ENCODE measurements at regions not wholly inside any gene's neighbourhood (a gene's known extent, or its start where the extent isn't known, plus 50 kb on each side); places are given as distances from the start of the nearest gene placed in this dataset.

DNA sequence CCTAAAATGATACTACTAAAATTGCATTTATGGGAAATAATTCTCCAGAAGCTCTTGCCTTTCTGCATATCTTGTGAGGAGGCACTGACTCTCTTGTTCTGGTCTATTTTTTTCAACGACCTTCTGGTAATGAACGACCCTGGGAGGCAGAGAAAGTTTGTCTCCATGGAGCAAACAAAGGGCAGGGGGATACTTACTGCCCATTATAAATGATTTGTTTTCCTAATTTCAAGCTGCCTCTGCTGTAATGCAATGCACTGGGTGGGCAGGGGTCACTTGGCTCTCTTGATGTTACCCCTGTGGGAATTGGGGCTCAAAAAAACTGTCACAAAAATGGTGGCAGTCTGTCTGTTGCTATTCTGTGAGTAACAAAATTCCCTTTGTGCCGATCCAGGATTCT lies 643.2 kb downstream of the LIG4 start:
- TF ChIP-seq, protein P1, sequence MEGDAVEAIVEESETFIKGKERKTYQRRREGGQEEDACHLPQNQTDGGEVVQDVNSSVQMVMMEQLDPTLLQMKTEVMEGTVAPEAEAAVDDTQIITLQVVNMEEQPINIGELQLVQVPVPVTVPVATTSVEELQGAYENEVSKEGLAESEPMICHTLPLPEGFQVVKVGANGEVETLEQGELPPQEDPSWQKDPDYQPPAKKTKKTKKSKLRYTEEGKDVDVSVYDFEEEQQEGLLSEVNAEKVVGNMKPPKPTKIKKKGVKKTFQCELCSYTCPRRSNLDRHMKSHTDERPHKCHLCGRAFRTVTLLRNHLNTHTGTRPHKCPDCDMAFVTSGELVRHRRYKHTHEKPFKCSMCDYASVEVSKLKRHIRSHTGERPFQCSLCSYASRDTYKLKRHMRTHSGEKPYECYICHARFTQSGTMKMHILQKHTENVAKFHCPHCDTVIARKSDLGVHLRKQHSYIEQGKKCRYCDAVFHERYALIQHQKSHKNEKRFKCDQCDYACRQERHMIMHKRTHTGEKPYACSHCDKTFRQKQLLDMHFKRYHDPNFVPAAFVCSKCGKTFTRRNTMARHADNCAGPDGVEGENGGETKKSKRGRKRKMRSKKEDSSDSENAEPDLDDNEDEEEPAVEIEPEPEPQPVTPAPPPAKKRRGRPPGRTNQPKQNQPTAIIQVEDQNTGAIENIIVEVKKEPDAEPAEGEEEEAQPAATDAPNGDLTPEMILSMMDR (IDR thresholded peaks at IDR 0.05): no peak
- H3K4me3 ChIP-seq: no peak overlapping the region
- H3K9me3 ChIP-seq: no peaks in the 10 kb centered on the region
- no peak overlapping the region for H3K27ac ChIP-seq
- H3K36me3 ChIP-seq: no peaks in the 10 kb centered on the region
- H3K27me3 ChIP-seq (replicated peaks; ENCODE audit: insufficient read depth): no peaks in the 10 kb centered on the region
- ATAC-seq (ENCODE audit: insufficient number of reproducible peaks, low FRiP score, low read depth) (no peak), DNase-seq (ENCODE audit: low spot score) (no peak)
- no peaks in the 10 kb centered on the region for H3K4me1 ChIP-seq (ENCODE audit: control insufficient read depth in 1 of 2, low read depth in 2 of 2)

DNA sequence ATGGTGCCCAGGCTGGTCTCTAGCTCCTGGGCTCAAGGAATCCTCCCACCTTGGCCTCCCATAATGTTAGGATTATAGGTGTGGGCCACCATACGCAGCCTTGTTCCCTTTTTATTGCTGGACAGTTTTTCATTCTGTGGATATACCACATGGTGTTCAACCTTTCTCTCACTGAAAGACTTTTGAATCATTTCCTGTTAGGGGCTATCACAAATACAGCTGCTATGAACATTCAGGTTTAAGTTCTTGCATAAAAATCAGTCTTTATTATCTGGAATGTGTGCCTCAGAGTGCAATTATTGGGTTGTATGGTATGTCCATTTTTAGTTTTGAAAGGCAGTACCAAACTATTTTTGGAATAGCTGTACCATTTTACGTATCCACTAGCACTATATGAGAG lies 647.2 kb downstream of the LIG4 start:
- Histone ChIP-seq H3K4me1 (ENCODE audit: control insufficient read depth in 1 of 2, low read depth in 2 of 2) (peaks cover 0 to 17% of the 10 kb centered on the region in 2 donors), H3K36me3 (no peaks in the 10 kb centered on the region), H3K27ac (no peak overlapping the region), H3K27me3 (replicated peaks; ENCODE audit: insufficient read depth) (no peaks in the 10 kb centered on the region), H3K4me3 (no peak overlapping the region), H3K9me3 (no peaks in the 10 kb centered on the region)
- ATAC-seq (ENCODE audit: insufficient number of reproducible peaks, low FRiP score, low read depth) (no peak), DNase-seq (ENCODE audit: low spot score) (no peak)
- TF ChIP-seq, protein P1 (IDR thresholded peaks at IDR 0.05): no peak

DNA sequence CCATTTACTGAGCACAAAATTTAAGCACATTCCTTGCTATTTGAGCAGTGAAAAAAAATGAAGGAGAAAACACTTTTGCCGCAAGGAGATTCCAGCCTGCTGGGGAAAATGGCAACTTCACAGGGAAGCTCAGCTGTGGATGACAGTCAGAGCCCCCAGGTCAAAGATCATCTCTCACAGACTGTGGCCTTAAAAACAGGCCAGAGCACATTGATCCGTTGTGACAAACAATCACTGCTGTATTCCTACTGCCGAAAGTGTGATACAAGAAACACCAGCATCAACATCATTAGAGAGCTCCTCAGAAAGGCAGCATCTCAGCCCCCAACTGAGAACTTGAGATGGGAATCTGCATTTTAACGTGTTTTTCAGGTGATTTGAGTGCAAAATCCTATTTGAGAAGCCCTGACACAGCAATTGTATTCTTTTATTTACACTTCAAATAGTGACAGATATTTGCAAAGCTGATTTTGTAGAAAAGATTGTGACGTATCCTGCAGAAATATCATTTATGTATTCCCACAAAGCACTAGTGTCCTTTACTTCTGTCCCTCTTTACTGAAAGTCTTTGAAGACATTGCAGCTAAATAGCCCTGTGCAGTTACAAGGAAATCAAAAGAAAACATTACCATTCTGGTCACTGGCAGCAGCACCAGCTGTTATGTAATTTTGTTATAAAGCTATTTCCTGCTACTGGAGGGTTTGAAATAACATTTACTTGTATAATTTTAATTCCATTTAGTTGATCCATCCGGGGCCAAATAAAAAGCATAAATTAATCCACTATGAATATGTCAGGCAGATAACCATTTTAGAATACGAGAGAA lies 652.0 kb downstream of the LIG4 start:
- ATAC-seq (ENCODE audit: insufficient number of reproducible peaks, low FRiP score, low read depth): no peak
- no peaks in the 10 kb centered on the region for H3K36me3 ChIP-seq
- H3K9me3 ChIP-seq: no peaks in the 10 kb centered on the region
- TF ChIP-seq, protein P1 (IDR thresholded peaks at IDR 0.05): no peak
- no peak overlapping the region for H3K27ac ChIP-seq
- no peaks in the 10 kb centered on the region for H3K27me3 ChIP-seq (replicated peaks; ENCODE audit: insufficient read depth)
- DNase-seq (ENCODE audit: low spot score): no peak
- no peak overlapping the region for H3K4me3 ChIP-seq
- H3K4me1 ChIP-seq (ENCODE audit: control insufficient read depth in 1 of 2, low read depth in 2 of 2): peaks cover 0 to 22% of the 10 kb centered on the region in 2 donors

DNA sequence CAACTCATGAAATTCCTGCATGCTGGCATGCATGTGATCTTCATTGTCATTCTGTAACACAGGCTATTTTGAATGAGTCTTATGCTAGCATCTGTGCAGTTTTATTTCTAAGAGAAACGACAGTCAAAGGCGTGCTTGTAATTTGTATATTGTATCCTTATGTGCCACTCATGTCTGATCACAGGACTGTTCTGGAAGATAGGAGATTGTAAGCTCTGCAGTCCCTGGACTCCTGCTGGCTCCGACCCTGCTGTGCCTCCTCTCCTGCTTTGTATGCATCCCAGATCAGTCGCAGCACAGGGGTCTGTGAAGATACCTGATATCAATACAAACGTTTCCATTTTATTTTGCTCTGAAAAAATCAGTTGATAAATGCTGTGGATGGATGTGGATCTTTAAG lies 653.1 kb downstream of the LIG4 start:
- peaks cover 0 to 22% of the 10 kb centered on the region in 2 donors for H3K4me1 ChIP-seq (ENCODE audit: control insufficient read depth in 1 of 2, low read depth in 2 of 2)
- ATAC-seq (ENCODE audit: insufficient number of reproducible peaks, low FRiP score, low read depth) (no peak), DNase-seq (ENCODE audit: low spot score) (no peak)
- H3K9me3 ChIP-seq: no peaks in the 10 kb centered on the region
- no peaks in the 10 kb centered on the region for H3K36me3 ChIP-seq
- TF ChIP-seq, protein P1 (IDR thresholded peaks at IDR 0.05): no peak
- H3K27ac ChIP-seq: no peak overlapping the region
- H3K4me3 ChIP-seq: no peak overlapping the region
- no peaks in the 10 kb centered on the region for H3K27me3 ChIP-seq (replicated peaks; ENCODE audit: insufficient read depth)

DNA sequence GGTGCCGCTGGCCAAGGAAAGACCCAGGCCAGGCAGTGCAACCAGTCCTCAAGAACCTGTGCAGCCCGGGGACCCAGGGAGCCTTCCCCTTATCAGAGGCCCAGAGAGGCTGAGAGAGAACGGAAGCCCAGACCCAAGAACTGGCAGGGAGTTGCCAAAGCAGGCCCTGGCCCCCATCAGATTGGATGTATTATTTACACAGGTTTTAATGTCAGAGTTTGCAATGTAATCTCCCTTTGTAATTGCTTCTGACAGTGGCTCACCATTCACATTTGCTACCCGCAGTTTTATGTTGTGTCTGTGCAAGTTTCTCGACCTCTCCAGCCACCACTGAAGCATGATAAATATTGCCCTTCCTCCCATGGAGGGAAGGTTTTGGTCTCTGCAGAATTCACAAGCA lies 660.9 kb downstream of the LIG4 start:
- H3K27me3 ChIP-seq (replicated peaks; ENCODE audit: insufficient read depth): no peaks in the 10 kb centered on the region

More for the DNA sequence above, 660.9 kb downstream of the LIG4 start:
- Histone ChIP-seq H3K27ac (no peak overlapping the region), H3K36me3 (no peaks in the 10 kb centered on the region), H3K9me3 (no peaks in the 10 kb centered on the region), H3K4me1 (ENCODE audit: control insufficient read depth in 1 of 2, low read depth in 2 of 2) (no peaks in the 10 kb centered on the region), H3K4me3 (no peak overlapping the region)
- no peak for DNase-seq (ENCODE audit: low spot score)
- TF ChIP-seq, protein P1 (IDR thresholded peaks at IDR 0.05): no peak
- no peak for ATAC-seq (ENCODE audit: insufficient number of reproducible peaks, low FRiP score, low read depth)
